RWPE2 (cell line): ENCODE measurements at regions not wholly inside any gene's neighbourhood (a gene's known extent, or its start where the extent isn't known, plus 50 kb on each side); places are given as distances from the start of the nearest gene placed in this dataset.

Experiments
- ATAC-seq: fragments of 200-7000 bp; cut with Tn5 transposase; 3 replicates; pipeline ENCODE4 v1.9.1; 2021; ENCODE audit warnings: low read depth
- DNase-seq: peaks from one replicate; pipeline ENCODE4 v3.0.0-alpha.2; 2020; ENCODE audit warnings: low spot score
- H3K27ac ChIP-seq: fragments of 450-650 bp; 2 replicates; pipeline ENCODE4 v1.5.1; 2017; ENCODE audit warnings: mild to moderate bottlenecking; ENCODE audit not compliant: poor library complexity, severe bottlenecking
- H3K27me3 ChIP-seq: fragments of 250-450 bp; sonication (Bioruptor Pico); 2 replicates; pipeline ENCODE4 v1.5.1; 2021; ENCODE audit warnings: mild to moderate bottlenecking, moderate library complexity; ENCODE audit not compliant: insufficient read depth, poor library complexity, severe bottlenecking
- H3K36me3 ChIP-seq: fragments of 250-450 bp; sonication (Bioruptor Pico); 2 replicates; pipeline ENCODE4 v1.5.1; 2020; ENCODE audit warnings: low read depth, mild to moderate bottlenecking, moderate library complexity
- H3K4me1 ChIP-seq: fragments of 250-450 bp; sonication (Bioruptor Pico); 2 replicates; pipeline ENCODE4 v1.5.1; 2021; ENCODE audit warnings: mild to moderate bottlenecking, moderate library complexity; ENCODE audit not compliant: insufficient read depth, poor library complexity, severe bottlenecking
- H3K4me3 ChIP-seq: fragments of 250-450 bp; sonication (Bioruptor Pico); 2 replicates; pipeline ENCODE4 v1.5.1; 2021; ENCODE audit warnings: mild to moderate bottlenecking, moderate library complexity; ENCODE audit not compliant: severe bottlenecking
- H3K9me3 ChIP-seq: fragments of 250-450 bp; sonication (Bioruptor Pico); 2 replicates; pipeline ENCODE4 v1.5.1; 2021; ENCODE audit warnings: mild to moderate bottlenecking, moderate library complexity; ENCODE audit not compliant: severe bottlenecking
- CTCF ChIP-seq: fragments of 450-650 bp; IDR thresholded peaks from one replicate; pipeline ENCODE4 v1.5.1; 2017; ENCODE audit warnings: mild to moderate bottlenecking, moderate library complexity; ENCODE audit not compliant: poor library complexity, severe bottlenecking

- no peak for DNase-seq
- no peaks in the 10 kb centered on the region for H3K4me1 ChIP-seq
- TF ChIP-seq CTCF = no peak
- no peaks in the 10 kb centered on the region for H3K9me3 ChIP-seq
- H3K4me3 ChIP-seq = no peak overlapping the region
- H3K36me3 ChIP-seq = no peaks in the 10 kb centered on the region
- no peak for ATAC-seq
- no peaks in the 10 kb centered on the region for H3K27me3 ChIP-seq
- no peak overlapping the region for H3K27ac ChIP-seq
Observed at GRCh38 chr5:155772009-155772662, 554.8 kb upstream of the SGCD start.

GRCh38 chr5:155773680-155774079 lies 553.3 kb upstream of the SGCD start:
- Histone ChIP-seq H3K4me1 (no peaks in the 10 kb centered on the region), H3K9me3 (no peaks in the 10 kb centered on the region), H3K4me3 (no peak overlapping the region), H3K36me3 (no peaks in the 10 kb centered on the region), H3K27ac (no peak overlapping the region), H3K27me3 (no peaks in the 10 kb centered on the region)
- ATAC-seq = no peak
- DNase-seq = no peak
- no peak for TF ChIP-seq CTCF

- no peaks in the 10 kb centered on the region for H3K36me3 ChIP-seq
- H3K4me1 ChIP-seq = no peaks in the 10 kb centered on the region
- TF ChIP-seq CTCF = no peak
- no peak overlapping the region for H3K4me3 ChIP-seq
- H3K27ac ChIP-seq = no peak overlapping the region
- H3K9me3 ChIP-seq = no peaks in the 10 kb centered on the region
- no peak for DNase-seq
- no peaks in the 10 kb centered on the region for H3K27me3 ChIP-seq
- no peak for ATAC-seq
Observed at GRCh38 chr5:155780260-155780659, 546.7 kb upstream of the SGCD start.

- no peak for ATAC-seq
- H3K27me3 ChIP-seq = no peaks in the 10 kb centered on the region
- H3K27ac ChIP-seq = no peak overlapping the region
- H3K4me1 ChIP-seq = no peaks in the 10 kb centered on the region
- H3K4me3 ChIP-seq = no peak overlapping the region
- DNase-seq = no peak
- no peak for TF ChIP-seq CTCF
- H3K36me3 ChIP-seq = no peaks in the 10 kb centered on the region
- H3K9me3 ChIP-seq = no peaks in the 10 kb centered on the region
Observed at GRCh38 chr5:155783246-155783645, 543.7 kb upstream of the SGCD start.

- H3K27ac ChIP-seq = no peak overlapping the region
- TF ChIP-seq CTCF = no peak
- H3K4me3 ChIP-seq = no peak overlapping the region
- peaks cover 1% of the 10 kb centered on the region for H3K9me3 ChIP-seq
- no peaks in the 10 kb centered on the region for H3K36me3 ChIP-seq
- no peaks in the 10 kb centered on the region for H3K27me3 ChIP-seq
- ATAC-seq (no peak), DNase-seq (no peak)
- H3K4me1 ChIP-seq = no peaks in the 10 kb centered on the region
Observed at GRCh38 chr5:155783791-155784190, 543.2 kb upstream of the SGCD start.
